ENCODE measurements at regions not wholly inside any gene's neighbourhood (a gene's known extent, or its start where the extent isn't known, plus 50 kb on each side); places are given as distances from the start of the nearest gene placed in this dataset.

- no peak overlapping the region for H3K4me3 ChIP-seq (ENCODE audit: low read length)
- no peak for DNase-seq (ENCODE audit: low read depth)
- TF ChIP-seq CTCF (conservative IDR thresholded peaks at IDR 0.05; ENCODE audit: low read depth, low read length), result no peak
Measured at GRCh38 chr4:64508089-64508488, 98.8 kb upstream of the TECRL start.

GRCh38 chr4:64503945-64504675, 94.9 kb upstream of the TECRL start:
- no peak overlapping the region for H3K4me3 ChIP-seq (ENCODE audit: low read length)
- DNase-seq (ENCODE audit: low read depth), result no peak
- TF ChIP-seq CTCF (conservative IDR thresholded peaks at IDR 0.05; ENCODE audit: low read depth, low read length), result no peak

- TF ChIP-seq CTCF (conservative IDR thresholded peaks at IDR 0.05; ENCODE audit: low read depth, low read length), result no peak
- H3K4me3 ChIP-seq (ENCODE audit: low read length), result no peak overlapping the region
- no peak for DNase-seq (ENCODE audit: low read depth)
Measured at GRCh38 chr4:64503416-64503815, 94.2 kb upstream of the TECRL start.

GRCh38 chr4:64497491-64497890, 88.2 kb upstream of the TECRL start:
- no peak for TF ChIP-seq CTCF (conservative IDR thresholded peaks at IDR 0.05; ENCODE audit: low read depth, low read length)
- H3K4me3 ChIP-seq (ENCODE audit: low read length), result no peak overlapping the region

GRCh38 chr4:64495946-64496345, 86.7 kb upstream of the TECRL start:
- TF ChIP-seq CTCF (conservative IDR thresholded peaks at IDR 0.05; ENCODE audit: low read depth, low read length), result no peak
- DNase-seq (ENCODE audit: low read depth), result no peak
- H3K4me3 ChIP-seq (ENCODE audit: low read length), result no peak overlapping the region

More at GRCh38 chr4:64497491-64497890, 88.2 kb upstream of the TECRL start:
- peak; percentile 59 for DNase-seq (ENCODE audit: low read depth)

GRCh38 chr4:64489628-64490027, 80.4 kb upstream of the TECRL start:
- no peak overlapping the region for H3K4me3 ChIP-seq (ENCODE audit: low read length)
- no peak for DNase-seq (ENCODE audit: low read depth)
- no peak for TF ChIP-seq CTCF (conservative IDR thresholded peaks at IDR 0.05; ENCODE audit: low read depth, low read length)

GRCh38 chr4:64479338-64479737, 70.1 kb upstream of the TECRL start:
- TF ChIP-seq CTCF (conservative IDR thresholded peaks at IDR 0.05; ENCODE audit: low read depth, low read length), result no peak
- H3K4me3 ChIP-seq (ENCODE audit: low read length), result no peak overlapping the region
- no peak for DNase-seq (ENCODE audit: low read depth)
